ENCODE measurements at regions not wholly inside any gene's neighbourhood (a gene's known extent, or its start where the extent isn't known, plus 50 kb on each side); places are given as distances from the start of the nearest gene placed in this dataset.

DNA sequence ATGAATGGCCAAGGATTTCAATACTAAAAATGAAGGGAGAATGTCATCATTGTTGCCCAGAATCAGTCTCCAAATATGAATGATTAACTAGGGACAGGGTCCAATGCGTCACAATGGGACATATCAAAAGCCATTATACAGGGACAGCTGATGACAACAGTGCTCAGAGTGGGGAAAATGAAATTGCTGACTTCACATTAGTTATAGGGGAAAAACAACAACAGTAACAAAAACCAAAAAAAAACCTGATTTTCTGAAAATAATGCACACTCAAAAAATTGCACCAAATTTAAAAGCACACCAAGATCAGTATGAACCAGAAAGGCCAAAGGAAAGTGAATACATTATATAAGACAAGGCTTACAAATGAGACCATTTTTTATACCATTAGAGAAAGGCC, 353.2 kb upstream of the SOX5 start:
- TF ChIP-seq, protein P1, sequence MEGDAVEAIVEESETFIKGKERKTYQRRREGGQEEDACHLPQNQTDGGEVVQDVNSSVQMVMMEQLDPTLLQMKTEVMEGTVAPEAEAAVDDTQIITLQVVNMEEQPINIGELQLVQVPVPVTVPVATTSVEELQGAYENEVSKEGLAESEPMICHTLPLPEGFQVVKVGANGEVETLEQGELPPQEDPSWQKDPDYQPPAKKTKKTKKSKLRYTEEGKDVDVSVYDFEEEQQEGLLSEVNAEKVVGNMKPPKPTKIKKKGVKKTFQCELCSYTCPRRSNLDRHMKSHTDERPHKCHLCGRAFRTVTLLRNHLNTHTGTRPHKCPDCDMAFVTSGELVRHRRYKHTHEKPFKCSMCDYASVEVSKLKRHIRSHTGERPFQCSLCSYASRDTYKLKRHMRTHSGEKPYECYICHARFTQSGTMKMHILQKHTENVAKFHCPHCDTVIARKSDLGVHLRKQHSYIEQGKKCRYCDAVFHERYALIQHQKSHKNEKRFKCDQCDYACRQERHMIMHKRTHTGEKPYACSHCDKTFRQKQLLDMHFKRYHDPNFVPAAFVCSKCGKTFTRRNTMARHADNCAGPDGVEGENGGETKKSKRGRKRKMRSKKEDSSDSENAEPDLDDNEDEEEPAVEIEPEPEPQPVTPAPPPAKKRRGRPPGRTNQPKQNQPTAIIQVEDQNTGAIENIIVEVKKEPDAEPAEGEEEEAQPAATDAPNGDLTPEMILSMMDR (IDR thresholded peaks at IDR 0.05): no peak
- no peak for TF ChIP-seq POLR2A (IDR thresholded peaks at IDR 0.05)
